Ectodermal cell (in vitro differentiated cells): ENCODE measurements at regions not wholly inside any gene's neighbourhood (a gene's known extent, or its start where the extent isn't known, plus 50 kb on each side); places are given as distances from the start of the nearest gene placed in this dataset.
"Not testable (repeated sequence)": the region's sequence is repeated elsewhere in the genome, so short reads cannot be mapped to it uniquely, and the experiment has no call there.

Source experiments
- H3K27ac ChIP-seq: 2 replicates; pipeline ENCODE4 v1.7.0; 2013; ENCODE audit warnings: mild to moderate bottlenecking, low read depth, low read length; ENCODE audit not compliant: insufficient read depth, poor library complexity, severe bottlenecking
- H3K27me3 ChIP-seq: 2 replicates; pipeline ENCODE4 v1.7.0; 2013; ENCODE audit warnings: mild to moderate bottlenecking, low read length; ENCODE audit not compliant: insufficient read depth, control insufficient read depth, poor library complexity, severe bottlenecking
- H3K36me3 ChIP-seq: one replicate; pipeline ENCODE4 v1.7.0; 2013; ENCODE audit warnings: low read length; ENCODE audit not compliant: control insufficient read depth, insufficient read depth
- H3K4me1 ChIP-seq: one replicate; pipeline ENCODE4 v1.7.0; 2013; ENCODE audit warnings: low read length; ENCODE audit not compliant: control insufficient read depth, insufficient read depth
- H3K4me3 ChIP-seq: 2 replicates; pipeline ENCODE4 v1.7.0; 2013; ENCODE audit warnings: low read depth, low read length, control low read depth; ENCODE audit not compliant: insufficient read depth
- H3K9me3 ChIP-seq: 2 replicates; pipeline ENCODE4 v1.7.0; 2013; ENCODE audit warnings: mild to moderate bottlenecking, low read length, moderate library complexity; ENCODE audit not compliant: control insufficient read depth
- WGBS, 2 experiments: methylation state at CpG; one replicate each; pipeline ENCODE4 v1.1.7; 2013; ENCODE audit warnings: missing lambda C conversion rate in 2 of 2; 5-methylcytosine and 5-hydroxymethylcytosine counted together

GRCh38 chr4:138630666-138631065, 384.9 kb upstream of the NOCT start:
- Histone ChIP-seq H3K4me3 (no peak overlapping the region), H3K36me3 (no peaks in the 10 kb centered on the region), H3K4me1 (no peaks in the 10 kb centered on the region), H3K27ac (no peak overlapping the region), H3K9me3 (no peaks in the 10 kb centered on the region), H3K27me3 (no peaks in the 10 kb centered on the region)
- 94 to 98% methylated on average over 3 of the region's 3 CpGs for WGBS, 2 experiments

GRCh38 chr4:138629669-138630068, 385.9 kb upstream of the NOCT start:
- WGBS, 2 experiments = 89 to 100% methylated on average over 1 to 2 of the region's 2 CpGs
- Histone ChIP-seq H3K27ac (no peak overlapping the region), H3K27me3 (no peaks in the 10 kb centered on the region), H3K4me1 (no peaks in the 10 kb centered on the region), H3K36me3 (no peaks in the 10 kb centered on the region), H3K9me3 (no peaks in the 10 kb centered on the region), H3K4me3 (no peak overlapping the region)

- H3K27ac ChIP-seq = no peak overlapping the region
- no peaks in the 10 kb centered on the region for H3K36me3 ChIP-seq
- no peaks in the 10 kb centered on the region for H3K27me3 ChIP-seq
- no peak overlapping the region for H3K4me3 ChIP-seq
- WGBS, 2 experiments = 91 to 93% methylated on average over 5 of the region's 5 CpGs
- no peaks in the 10 kb centered on the region for H3K9me3 ChIP-seq
- no peaks in the 10 kb centered on the region for H3K4me1 ChIP-seq
Observed at GRCh38 chr4:138627096-138627495, 384.9 kb upstream of the SLC7A11 start.

- not testable (repeated sequence) for H3K4me1 ChIP-seq, H3K9me3 ChIP-seq
Observed at GRCh38 chr4:138622362-138622761, 380.2 kb upstream of the SLC7A11 start.

GRCh38 chr4:138616775-138617174, 374.6 kb upstream of the SLC7A11 start:
- Histone ChIP-seq H3K36me3 (no peaks in the 10 kb centered on the region), H3K4me3 (no peak overlapping the region), H3K27ac (no peak overlapping the region), H3K9me3 (peaks cover 8% of the 10 kb centered on the region), H3K27me3 (no peaks in the 10 kb centered on the region), H3K4me1 (no peaks in the 10 kb centered on the region)
- WGBS, 2 experiments = 100% methylated on average over 1 of the region's 2 CpGs; no CpG with 5 or more reads in 1 of the 2 experiments

More at GRCh38 chr4:138622362-138622761, 380.2 kb upstream of the SLC7A11 start:
- H3K27ac ChIP-seq, H3K4me3 ChIP-seq, H3K27me3 ChIP-seq, H3K36me3 ChIP-seq: not testable (repeated sequence)
- 70 to 73% methylated on average over 4 of the region's 4 CpGs for WGBS, 2 experiments

GRCh38 chr4:138614398-138615142, 372.4 kb upstream of the SLC7A11 start:
- H3K9me3 ChIP-seq = peaks cover 8% of the 10 kb centered on the region
- no peaks in the 10 kb centered on the region for H3K4me1 ChIP-seq
- no peak overlapping the region for H3K4me3 ChIP-seq
- H3K27ac ChIP-seq = no peak overlapping the region
- H3K27me3 ChIP-seq = no peaks in the 10 kb centered on the region
- no peaks in the 10 kb centered on the region for H3K36me3 ChIP-seq
- 88 to 96% methylated on average over 1 to 3 of the region's 3 CpGs for WGBS, 2 experiments

GRCh38 chr4:138612428-138612827, 370.3 kb upstream of the SLC7A11 start:
- no peaks in the 10 kb centered on the region for H3K27me3 ChIP-seq
- 86 to 100% methylated on average over 1 of the region's 1 CpG for WGBS, 2 experiments
- no peaks in the 10 kb centered on the region for H3K4me1 ChIP-seq
- H3K36me3 ChIP-seq = no peaks in the 10 kb centered on the region
- H3K4me3 ChIP-seq = no peak overlapping the region
- peaks cover 2% of the 10 kb centered on the region for H3K9me3 ChIP-seq
- H3K27ac ChIP-seq = no peak overlapping the region

GRCh38 chr4:138611721-138612120, 369.6 kb upstream of the SLC7A11 start:
- no peaks in the 10 kb centered on the region for H3K4me1 ChIP-seq
- 53 to 57% methylated on average over 1 to 2 of the region's 2 CpGs for WGBS, 2 experiments
- H3K27me3 ChIP-seq = no peaks in the 10 kb centered on the region
- H3K36me3 ChIP-seq = no peaks in the 10 kb centered on the region
- no peak overlapping the region for H3K27ac ChIP-seq
- H3K4me3 ChIP-seq = no peak overlapping the region
- peaks cover 2% of the 10 kb centered on the region for H3K9me3 ChIP-seq

GRCh38 chr4:138611017-138611416, 368.9 kb upstream of the SLC7A11 start:
- Histone ChIP-seq H3K9me3 (peaks cover 2% of the 10 kb centered on the region), H3K4me3 (no peak overlapping the region), H3K4me1 (no peaks in the 10 kb centered on the region), H3K36me3 (no peaks in the 10 kb centered on the region), H3K27ac (no peak overlapping the region), H3K27me3 (no peaks in the 10 kb centered on the region)
- WGBS, 2 experiments = 85 to 95% methylated on average over 1 of the region's 1 CpG

GRCh38 chr4:138609943-138610350, 367.8 kb upstream of the SLC7A11 start:
- H3K27ac ChIP-seq = no peak overlapping the region
- WGBS, 2 experiments = 87% methylated on average over 2 of the region's 2 CpGs
- H3K9me3 ChIP-seq = no peaks in the 10 kb centered on the region

More at GRCh38 chr4:138609943-138610350, 367.8 kb upstream of the SLC7A11 start:
- no peaks in the 10 kb centered on the region for H3K36me3 ChIP-seq
- H3K4me3 ChIP-seq = no peak overlapping the region
- no peaks in the 10 kb centered on the region for H3K27me3 ChIP-seq
- no peaks in the 10 kb centered on the region for H3K4me1 ChIP-seq
